Sciatic nerve (tissue), 2 donors: ENCODE measurements at regions not wholly inside any gene's neighbourhood (a gene's known extent, or its start where the extent isn't known, plus 50 kb on each side); places are given as distances from the start of the nearest gene placed in this dataset.
A peak's percentile ranks its signal among the peaks of the same experiment; 100 is the strongest.
"Not testable (repeated sequence)": the region's sequence is repeated elsewhere in the genome, so short reads cannot be mapped to it uniquely, and the experiment has no call there.

Experiments used
- ATAC-seq: fragments of 200-7000 bp; cut with Tn5 transposase; one replicate; pipeline ENCODE4 v1.9.1; 2020; ENCODE audit warnings: mild to moderate bottlenecking, moderate library complexity
- DNase-seq: peaks from one replicate; pipeline ENCODE4 v3.0.0-alpha.2; 2020; ENCODE audit warnings: low spot score
- intact Hi-C: fragments of 100-400 bp; cut with DNase I; formaldehyde crosslinking; loops from one replicate; pipeline ENCODE4 v1.14.2; 2022
- donor health status: DM: no; HTN: no; CAD: no.
- donor health status: DM: no; HTN: no; CAD: no.

DNA sequence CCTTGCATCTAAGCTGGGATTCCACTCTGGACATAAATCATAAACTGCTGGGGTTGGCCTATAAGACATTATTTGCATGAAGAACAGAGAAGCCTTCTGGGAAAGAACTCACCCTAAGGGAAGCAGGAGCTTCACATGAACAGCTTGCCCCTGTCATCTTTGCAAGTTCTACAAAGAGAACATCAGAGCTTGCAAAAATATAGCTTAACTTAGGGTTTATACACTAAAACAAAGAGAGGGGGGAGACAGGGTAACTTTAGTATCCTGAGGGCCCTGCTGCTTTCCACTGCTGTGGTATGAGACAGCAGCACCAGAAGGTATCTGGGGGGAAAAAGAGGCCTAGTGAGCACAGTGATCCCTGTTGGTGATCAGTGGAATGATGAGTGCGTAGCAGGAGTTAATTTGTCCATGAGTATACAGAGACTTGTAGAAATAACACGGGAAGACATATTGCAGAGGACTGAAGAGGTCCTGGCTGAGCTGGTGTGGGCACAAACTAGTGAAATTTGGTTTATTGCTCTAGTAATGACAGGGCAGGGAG lies 116.1 kb upstream of the TSC22D1 start:
- no peak for ATAC-seq
- no peak for DNase-seq
- intact Hi-C loops: no loop called here

DNA sequence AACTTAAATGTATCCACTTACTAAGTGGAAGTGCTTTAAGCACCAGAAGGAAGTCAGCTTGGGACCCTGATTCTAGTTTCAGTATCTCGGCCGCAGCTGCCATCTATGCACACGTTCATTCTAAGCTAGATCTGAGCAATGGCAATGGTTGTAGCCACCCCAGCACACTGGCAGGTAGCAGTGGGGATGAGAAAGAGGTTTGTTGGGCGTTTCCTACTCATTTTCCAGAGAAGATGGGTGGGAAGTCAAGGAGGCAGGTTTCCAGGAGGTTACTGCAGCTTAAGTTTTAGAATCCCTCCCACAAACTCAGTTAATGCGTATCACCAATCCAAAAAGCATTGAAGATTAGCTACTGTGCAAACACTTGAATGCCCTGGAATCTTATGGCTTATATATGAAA lies 114.2 kb upstream of the TSC22D1 start:
- ATAC-seq (no peak), DNase-seq (no peak)
- intact Hi-C loops: no loop called here

DNA sequence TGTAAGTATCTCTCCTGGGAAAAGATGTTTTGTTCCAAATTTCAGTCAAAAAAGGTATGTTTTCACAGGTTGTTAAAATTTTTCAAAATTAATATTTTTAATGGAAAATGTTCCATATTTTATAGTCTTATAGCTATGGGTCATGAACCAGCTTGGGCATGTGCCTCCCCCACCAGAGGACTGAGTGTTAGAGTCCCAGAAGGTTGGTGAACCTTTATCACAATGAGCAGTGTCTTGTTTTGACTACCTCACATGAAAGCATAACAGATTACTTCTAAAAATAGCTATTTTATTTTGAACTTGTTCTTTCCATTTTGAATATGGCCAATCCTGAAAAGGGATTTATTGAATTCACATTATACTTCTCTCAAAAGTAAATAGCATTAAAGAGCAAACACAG lies 112.5 kb upstream of the TSC22D1 start:
- no peak for ATAC-seq
- intact Hi-C loops: no loop called here

DNA sequence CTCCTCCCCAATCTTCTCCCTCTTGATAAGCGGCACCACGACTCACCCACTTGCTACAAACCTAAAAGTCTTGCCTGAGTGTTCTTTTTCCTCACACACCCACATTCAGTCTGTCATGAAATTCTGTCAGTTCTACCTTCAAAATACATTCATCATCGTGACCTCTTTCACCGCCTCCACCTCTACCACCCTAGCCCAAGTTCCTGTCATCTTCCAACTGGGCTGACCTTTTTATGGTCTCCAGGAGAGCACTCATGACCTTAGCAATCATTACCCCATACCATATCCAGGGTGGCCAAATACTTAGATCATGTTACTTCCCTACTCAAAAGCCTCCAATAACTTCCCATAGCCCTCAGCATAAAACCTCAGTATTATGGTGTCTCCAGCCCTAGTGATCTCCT lies 110.4 kb upstream of the TSC22D1 start:
- DNase-seq: no peak
- intact Hi-C loops: no loop called here
- no peak for ATAC-seq

More for the DNA sequence above, 112.5 kb upstream of the TSC22D1 start:
- no peak for DNase-seq

DNA sequence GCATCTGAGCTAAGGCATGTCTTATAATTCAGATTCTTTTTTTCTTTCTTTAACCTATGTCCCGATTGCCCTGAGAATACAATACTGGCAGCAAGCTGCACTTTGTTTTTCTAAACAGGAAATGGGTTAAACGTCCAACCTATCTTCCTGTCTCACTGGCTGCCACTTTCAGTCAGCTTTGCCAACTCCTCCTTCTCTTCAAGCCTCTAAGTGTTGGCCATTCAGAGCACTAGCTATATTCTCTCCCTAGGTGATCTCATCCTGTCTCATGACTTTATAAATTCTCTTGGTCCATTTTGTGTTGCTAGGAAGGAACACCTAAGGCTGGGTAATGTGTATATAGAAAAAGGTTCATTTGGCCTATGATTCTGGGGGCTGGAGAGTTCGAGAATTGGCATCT lies 109.5 kb upstream of the TSC22D1 start:
- no peak for DNase-seq
- no peak for ATAC-seq
- intact Hi-C loops: no loop called here

DNA sequence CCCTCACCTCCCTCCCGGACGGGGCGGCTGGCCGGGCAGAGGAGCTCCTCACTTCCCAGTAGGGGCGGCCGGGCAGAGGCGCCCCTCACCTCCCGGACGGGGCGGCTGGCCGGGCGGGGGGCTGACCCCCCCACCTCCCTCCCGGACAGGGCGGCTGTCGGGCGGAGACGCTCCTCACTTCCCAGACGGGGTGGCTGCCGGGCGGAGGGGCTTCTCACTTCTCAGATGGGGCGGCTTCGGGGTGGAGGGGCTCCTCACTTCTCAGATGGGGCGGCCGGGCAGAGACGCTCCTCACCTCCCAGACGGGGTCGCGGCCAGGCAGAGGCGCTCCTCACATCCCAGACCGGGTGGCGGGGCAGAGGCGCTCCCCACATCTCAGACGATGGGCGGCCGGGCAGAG lies 106.3 kb upstream of the TSC22D1 start:
- ATAC-seq, intact Hi-C loops, DNase-seq: not testable (repeated sequence)

DNA sequence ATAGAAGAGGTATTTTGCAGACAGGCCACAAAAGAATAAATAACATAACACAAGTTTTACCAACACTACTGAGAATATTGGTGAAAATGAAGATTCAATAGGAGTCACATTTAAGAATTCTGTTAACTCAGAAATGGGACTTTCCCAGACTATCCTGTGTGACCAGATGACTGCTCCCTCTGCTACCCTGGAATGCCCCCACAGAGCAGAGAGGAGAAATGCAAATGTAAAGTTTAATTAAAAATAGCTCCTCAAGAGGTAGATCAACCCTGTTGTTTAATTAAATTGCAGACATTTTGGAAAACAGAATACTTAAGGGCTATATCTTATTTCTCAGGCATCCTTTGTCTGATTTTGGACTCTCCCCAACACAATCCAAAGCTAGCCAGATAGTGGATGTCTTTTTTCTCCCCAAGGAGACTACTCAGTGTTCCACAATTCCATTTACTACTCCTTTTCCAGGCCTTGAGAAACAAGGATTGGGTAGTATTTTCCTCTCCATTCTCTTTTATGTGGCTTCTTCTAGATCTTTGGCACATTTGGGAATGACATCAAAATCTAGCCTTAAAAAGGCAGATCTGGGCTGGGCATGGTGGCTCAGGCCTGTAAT lies 104.7 kb upstream of the TSC22D1 start:
- DNase-seq (no peak), ATAC-seq (no peak)
- intact Hi-C loops: no loop called here

DNA sequence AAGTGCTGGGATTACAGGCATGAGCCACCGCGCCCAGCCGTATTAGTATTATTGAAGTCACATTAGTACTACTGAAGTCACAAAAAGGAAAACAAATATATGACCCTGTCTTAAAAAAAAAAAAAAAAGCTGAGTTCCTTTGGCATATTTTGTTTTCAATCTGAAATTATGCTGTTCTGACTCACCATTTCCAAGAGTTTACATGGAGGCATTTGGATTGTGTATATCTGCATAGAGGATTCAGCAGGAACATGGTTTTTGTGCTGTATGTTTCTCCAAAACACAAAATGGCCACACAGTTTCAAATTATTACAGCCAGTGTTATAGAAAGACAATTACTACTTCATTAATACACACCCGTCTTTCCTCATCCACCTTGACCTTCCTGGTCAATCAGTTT lies 103.5 kb upstream of the TSC22D1 start:
- ATAC-seq: no peak
- intact Hi-C loops: no loop called here
- no peak for DNase-seq

DNA sequence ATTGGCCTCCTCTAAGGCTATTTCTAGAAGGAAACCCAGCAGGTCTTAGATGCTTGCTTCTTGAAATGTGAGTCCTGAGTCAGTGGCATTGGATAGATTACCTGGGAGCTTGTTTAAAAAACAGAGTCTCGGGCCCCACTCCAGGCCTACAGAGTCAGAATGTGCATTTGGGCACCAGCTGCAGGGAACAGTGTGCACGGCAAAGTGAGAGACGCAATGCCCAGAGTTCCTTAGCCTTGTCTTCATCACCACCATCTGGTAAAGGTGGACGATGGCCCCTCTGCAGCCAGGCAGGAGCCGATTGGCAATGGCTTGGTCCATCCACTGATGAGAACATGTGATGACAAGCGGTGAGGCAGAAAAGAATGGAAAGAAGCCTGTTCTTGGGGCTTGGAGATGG lies 102.1 kb upstream of the TSC22D1 start:
- intact Hi-C loops: no loop called here
- DNase-seq (no peak), ATAC-seq (no peak)

DNA sequence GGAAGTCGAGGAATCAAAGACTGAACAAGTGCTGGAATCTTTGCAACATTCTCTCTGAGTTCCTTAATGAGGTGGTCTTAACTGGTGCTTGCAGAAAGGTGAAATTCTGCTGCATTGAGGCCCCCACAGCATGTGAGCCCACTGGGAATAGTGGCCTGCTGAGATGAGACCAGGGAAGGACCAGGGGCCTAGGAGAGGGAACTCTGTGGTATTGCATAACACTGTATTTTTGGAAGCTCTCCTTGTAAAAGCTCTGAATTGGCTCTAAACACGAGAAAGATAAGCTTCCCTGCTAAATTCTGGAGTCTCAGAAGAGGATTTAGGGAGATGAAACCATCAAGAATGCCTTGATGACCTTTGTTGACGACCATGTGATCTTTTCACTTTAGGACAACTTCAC lies 100.4 kb upstream of the TSC22D1 start:
- no peak for DNase-seq
- intact Hi-C loops: no loop called here
- peak; percentile 58 for ATAC-seq

DNA sequence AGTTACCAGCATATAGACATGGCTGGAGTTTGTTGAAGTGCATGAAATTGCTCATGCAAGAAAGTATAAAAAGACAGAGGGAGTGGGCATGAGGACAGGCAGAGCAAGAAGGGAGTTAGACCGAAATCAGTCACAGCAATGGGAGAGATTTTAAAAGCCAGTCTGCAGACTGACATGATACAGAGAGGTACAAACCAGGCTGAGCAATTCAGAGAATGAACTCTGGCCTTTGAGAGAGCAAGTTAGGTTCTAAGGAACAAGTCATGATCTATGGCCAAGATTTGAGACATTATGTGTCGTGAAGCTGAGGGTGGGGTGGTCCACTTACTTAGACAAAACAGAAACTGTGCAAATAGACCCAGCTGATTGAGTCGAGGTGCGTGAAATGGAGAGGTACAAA lies 93.4 kb upstream of the TSC22D1 start:
- intact Hi-C loops: no loop called here

DNA sequence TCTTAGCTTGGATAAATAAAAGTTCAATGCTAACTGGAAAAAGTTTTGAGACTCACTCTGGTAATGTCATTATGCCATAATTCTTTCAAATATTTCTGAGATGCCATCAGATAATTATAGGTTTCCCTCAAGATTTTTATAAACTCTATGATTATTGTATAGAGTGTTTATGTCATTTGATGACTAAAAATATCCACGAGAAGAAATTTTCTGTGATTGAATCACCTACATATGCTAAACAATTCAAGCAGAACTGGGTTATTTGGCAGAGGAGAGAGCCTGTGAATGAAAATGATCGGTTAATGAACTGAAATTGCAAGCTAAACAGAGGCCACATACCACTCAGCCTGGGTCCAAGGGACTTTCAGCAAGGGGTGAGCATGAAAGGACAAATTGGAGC lies 92.6 kb upstream of the TSC22D1 start:
- ATAC-seq: no peak
- no peak for DNase-seq
- intact Hi-C loops: no loop called here

More for the DNA sequence above, 93.4 kb upstream of the TSC22D1 start:
- DNase-seq (no peak), ATAC-seq (no peak)

DNA sequence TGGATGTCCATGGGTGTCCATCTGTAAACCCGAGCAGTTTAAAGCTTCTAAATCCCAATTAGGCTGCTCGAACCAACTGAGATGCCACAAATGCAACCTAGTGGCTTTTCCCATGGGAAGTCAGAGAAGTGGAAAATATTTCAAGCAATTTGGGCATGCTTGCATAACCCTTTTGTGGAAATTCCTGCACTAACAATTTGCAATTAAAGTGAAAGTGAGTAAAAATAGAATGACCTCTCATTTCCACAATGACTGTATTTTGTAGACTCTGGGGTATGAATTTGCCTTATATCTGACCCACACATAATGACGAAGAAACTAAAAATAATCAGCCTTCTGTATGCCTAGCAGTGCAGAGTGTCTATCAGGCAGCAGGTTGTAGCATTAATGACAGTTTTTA lies 91.8 kb upstream of the TSC22D1 start:
- ATAC-seq (no peak), DNase-seq (no peak)
- intact Hi-C loops: no loop called here

DNA sequence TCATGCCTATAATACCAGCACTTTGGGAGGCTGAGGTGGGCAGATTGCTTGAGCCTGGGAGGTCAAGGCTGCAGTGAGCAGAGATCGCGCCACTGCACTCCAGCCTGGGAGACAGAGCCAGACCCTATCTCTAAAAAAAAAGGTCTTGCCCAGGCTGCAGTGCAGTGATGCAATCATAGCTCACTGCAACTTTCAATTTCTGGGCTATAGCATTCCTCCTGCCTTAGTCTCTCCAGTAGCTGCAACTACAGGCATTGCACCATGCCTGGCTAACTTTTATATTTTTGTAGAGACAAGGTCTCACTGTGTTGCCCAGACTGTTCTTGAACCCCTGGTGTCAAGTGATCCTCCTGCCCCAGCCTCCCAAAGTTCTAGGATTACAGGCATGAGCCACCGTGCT lies 90.4 kb upstream of the TSC22D1 start:
- intact Hi-C loops, ATAC-seq, DNase-seq: not testable (repeated sequence)

DNA sequence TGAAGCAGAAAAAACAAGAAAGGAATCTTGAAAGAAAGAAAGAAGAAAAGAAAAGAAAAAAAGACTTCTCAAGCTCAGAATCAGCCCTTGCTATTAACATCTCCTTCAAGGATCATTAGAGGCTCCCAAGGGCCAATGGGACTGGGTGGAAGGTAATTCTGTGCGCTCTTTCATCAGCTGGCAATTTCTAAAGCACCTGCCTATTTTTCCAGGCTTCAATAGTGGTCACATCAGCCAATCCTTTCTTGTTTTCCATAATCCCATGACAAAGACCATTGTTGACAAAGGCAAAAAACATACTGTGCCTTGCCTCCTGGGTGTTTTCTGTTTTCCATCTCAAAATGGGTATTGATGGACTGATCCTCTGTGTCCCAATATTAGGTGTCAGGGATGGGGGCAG lies 88.2 kb upstream of the TSC22D1 start:
- ATAC-seq (no peak), DNase-seq (no peak)
- intact Hi-C loops: no loop called here

DNA sequence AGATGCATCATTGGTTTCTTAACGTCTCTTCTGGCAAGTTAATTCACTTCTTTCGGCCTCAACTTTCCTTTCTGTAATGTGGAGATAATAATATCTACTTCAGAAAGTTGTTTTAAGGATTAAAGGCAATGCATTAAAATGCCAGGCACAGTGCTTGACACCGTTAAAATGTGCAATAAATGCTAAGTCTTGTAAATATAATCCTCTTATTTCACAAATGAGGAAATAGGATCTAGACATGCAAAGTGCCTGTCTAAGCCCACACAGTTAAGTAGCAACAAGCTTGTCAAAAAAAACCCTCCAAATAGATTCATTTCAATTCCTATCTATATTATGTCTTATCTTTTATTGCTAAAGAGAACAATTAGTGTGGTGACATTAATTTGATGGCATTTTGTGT lies 86.4 kb upstream of the TSC22D1 start:
- DNase-seq (no peak), ATAC-seq (no peak)
- intact Hi-C loops: no loop called here

DNA sequence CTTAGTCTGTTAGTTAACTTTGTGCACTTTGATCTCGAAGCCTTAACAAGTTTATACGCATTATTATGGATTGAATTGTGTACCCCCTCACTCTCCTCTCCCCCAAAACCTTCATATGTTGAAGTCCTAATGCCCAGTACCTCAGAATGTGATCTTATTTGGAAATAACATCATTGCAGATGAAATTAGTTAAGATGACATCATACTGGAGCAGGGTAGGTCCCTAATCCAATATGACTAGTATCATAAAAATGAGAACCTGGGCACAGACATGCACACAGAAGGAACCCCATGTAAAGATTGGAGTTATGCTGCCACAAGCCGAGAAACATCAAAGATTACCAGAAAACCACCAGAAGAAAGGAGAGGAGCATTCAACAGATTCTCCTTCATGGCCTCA lies 85.8 kb upstream of the TSC22D1 start:
- intact Hi-C loops: no loop called here
- ATAC-seq (no peak), DNase-seq (no peak)

DNA sequence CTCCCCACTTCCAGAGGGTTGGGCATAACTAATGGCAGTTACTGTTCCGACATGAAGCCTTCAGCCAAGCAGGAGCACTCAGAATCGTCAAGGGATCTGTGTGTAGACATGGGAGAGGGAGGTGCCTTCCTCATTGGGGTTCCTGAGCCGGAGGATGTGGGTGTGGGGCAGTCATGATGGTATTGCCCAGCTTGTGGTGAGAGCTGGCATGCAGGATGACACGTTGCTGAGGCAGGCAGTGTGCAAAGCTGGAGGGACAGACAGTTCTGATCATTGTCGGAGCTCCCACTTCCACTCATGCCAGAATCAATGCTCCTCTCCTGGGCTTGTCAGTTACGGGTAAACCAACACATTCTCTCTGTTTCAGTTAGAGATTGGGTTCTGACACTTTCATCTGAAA lies 83.9 kb upstream of the TSC22D1 start:
- DNase-seq (no peak), ATAC-seq (no peak)
- intact Hi-C loops: no loop called here

DNA sequence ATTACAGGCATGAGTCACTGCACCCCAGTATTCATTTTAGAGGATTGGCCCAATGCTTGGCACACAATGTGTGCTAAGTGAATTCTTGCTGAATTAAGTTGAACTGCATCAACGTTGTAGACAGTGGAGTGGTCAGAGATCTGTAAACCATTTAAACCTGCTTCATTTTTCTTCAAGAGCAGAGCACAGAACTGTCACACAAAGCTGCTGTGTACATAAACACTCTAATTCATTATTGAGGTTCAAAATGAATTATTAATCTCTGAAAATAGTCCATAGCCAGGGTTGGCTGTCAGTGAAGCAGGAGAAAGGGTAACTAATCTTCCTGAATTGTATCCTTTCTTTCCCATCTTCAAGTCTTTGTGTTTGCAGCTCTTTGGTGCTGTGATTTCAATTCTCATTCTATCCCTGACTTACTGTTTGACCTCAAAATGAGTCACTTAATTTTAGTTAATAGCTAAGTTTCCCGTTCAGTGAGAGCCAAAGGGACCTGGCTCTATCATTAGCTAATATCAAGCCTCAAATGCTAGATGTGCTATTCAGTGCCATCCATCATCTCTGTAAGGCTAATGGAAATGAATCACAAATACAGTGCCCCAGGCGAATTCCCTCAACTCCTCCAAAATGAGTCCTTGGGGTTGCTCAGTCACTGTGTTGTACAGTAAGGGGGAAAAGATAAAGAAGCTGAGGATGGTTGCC lies 77.0 kb upstream of the TSC22D1 start:
- DNase-seq (no peak), ATAC-seq (no peak)
- intact Hi-C loops: no loop called here

DNA sequence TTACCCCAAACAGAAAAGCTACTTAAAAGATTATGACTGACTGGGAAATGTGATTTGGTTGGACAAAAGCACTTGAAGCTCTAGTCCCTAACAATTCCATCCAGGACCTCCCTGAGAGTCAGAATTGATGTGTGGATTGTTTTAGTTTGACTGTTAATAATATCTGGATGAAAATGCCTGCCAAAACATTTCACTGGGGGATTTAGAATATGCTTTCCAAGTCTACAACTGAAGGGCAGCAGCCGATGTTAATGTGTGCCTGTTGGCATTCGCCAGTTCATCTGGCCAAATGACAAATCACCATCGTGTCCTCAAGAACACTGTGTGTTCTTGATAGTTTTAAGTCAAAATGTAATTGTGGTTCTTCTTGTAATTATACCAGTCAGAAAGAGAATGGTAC lies 76.0 kb upstream of the TSC22D1 start:
- ATAC-seq (no peak), DNase-seq (no peak)

DNA sequence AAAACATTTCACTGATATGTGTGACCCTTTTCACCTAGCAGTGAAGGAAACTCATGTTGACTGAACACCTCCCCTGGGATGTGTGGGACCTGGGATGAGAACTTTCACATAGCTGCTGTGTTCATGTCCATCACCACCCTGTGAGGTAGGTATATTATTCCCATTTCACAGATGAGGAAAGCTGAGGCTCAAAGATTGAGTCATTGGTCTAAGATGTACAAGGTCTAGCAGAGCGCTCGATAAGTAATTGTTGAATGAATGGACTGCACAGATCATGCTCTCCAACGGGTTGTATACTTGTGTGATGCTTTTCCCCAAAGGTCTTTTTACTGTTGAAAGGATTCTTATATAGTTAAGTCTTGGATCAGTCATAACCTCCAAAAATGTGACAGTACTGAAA lies 75.6 kb upstream of the TSC22D1 start:
- DNase-seq: no peak
- intact Hi-C loops: no loop called here

More for the DNA sequence above, 76.0 kb upstream of the TSC22D1 start:
- intact Hi-C loops: no loop called here

More for the DNA sequence above, 75.6 kb upstream of the TSC22D1 start:
- no peak for ATAC-seq
